ENCODE measurements at regions not wholly inside any gene's neighbourhood (a gene's known extent, or its start where the extent isn't known, plus 50 kb on each side); places are given as distances from the start of the nearest gene placed in this dataset.

DNA sequence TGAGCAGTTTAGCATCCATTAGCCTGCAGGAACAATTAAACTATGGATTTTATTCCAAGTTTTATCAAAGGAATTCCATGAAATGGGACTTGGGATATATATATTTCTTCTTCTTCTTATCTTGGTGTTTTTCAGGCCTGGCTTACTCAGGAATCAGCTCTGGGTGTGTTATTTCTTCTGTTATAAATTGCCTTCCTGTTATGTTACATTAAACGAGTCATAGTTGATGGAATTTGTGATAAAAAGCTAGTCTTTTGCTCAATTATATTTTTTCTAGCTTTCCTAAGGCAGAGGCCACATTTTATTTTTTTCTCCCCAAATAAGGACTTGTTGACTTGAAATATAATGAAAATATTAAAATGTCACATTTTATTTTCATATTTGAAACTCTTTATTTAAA, 141.3 kb downstream of the EPC1 start:
- H3K4me1 ChIP-seq (ENCODE audit: control insufficient read depth in 1 of 2, insufficient read depth in 2 of 2, low read length in 2 of 2), result peaks cover 0 to 6% of the 10 kb centered on the region in 2 experiments; a peak in 1 of 4 replicates
- no peak overlapping the region for H3K9ac ChIP-seq (ENCODE audit: low read length)
- RAD21 ChIA-PET (ENCODE audit: low non-redundant PET in 1 of 2, low total read pairs in 2 of 2, uncharacterized antibody in 2 of 2, unreplicated experiment in 2 of 2), result no interaction called here
- H4K20me1 ChIP-seq (ENCODE audit: insufficient read depth), result no peaks in the 10 kb centered on the region
- H3K27ac ChIP-seq (ENCODE audit: low read depth, low read length), result no peak overlapping the region
- H3K27me3 ChIP-seq (ENCODE audit: insufficient read depth, low read length), result no peaks in the 10 kb centered on the region
- CTCF ChIA-PET, result no interaction called here
- H3K9me2 ChIP-seq (ENCODE audit: insufficient read depth), result no peaks in the 10 kb centered on the region
- TF ChIP-seq POLR2AphosphoS5 (IDR thresholded peaks at IDR 0.05; ENCODE audit: low read depth, low read length) (no peak), MAX (IDR thresholded peaks at IDR 0.05) (no peak), EZH2phosphoT487 (IDR thresholded peaks at IDR 0.05; ENCODE audit: borderline replicate concordance) (no peak), CEBPB (IDR thresholded peaks at IDR 0.05; ENCODE audit: low read depth) (no peak), REST (IDR thresholded peaks at IDR 0.05; ENCODE audit: low read depth) (no peak), RAD21 (IDR thresholded peaks at IDR 0.05; ENCODE audit: low read depth) (no peak), EZH2 (IDR thresholded peaks at IDR 0.05) (no peak), SP1 (IDR thresholded peaks at IDR 0.05; ENCODE audit: low read depth) (no peak)
- TF ChIP-seq, protein P1, sequence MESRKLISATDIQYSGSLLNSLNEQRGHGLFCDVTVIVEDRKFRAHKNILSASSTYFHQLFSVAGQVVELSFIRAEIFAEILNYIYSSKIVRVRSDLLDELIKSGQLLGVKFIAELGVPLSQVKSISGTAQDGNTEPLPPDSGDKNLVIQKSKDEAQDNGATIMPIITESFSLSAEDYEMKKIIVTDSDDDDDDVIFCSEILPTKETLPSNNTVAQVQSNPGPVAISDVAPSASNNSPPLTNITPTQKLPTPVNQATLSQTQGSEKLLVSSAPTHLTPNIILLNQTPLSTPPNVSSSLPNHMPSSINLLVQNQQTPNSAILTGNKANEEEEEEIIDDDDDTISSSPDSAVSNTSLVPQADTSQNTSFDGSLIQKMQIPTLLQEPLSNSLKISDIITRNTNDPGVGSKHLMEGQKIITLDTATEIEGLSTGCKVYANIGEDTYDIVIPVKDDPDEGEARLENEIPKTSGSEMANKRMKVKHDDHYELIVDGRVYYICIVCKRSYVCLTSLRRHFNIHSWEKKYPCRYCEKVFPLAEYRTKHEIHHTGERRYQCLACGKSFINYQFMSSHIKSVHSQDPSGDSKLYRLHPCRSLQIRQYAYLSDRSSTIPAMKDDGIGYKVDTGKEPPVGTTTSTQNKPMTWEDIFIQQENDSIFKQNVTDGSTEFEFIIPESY (IDR thresholded peaks at IDR 0.05; ENCODE audit: extremely low read depth, insufficient replicate concordance, low read length), result no peak
- intact Hi-C loops (cut with micrococcal nuclease), result loop anchor here (10.0 kb wide), 3 partner anchors 341 to 1481 kb away; no protein-coding TSS in a partner anchor
- no peak overlapping the region for H2AFZ ChIP-seq (ENCODE audit: low read depth, low read length, poor library complexity, severe bottlenecking)
- POLR2A ChIA-PET, result no interaction called here
- no peak overlapping the region for H3K4me3 ChIP-seq (replicated peaks in 1 of 2; ENCODE audit: low read depth in 1 of 2, low read length in 2 of 2)
- no peak overlapping the region for H3K4me2 ChIP-seq (ENCODE audit: low read length)
- H3K79me2 ChIP-seq (ENCODE audit: insufficient read depth, low read length), result no peaks in the 10 kb centered on the region
- H3K9me3 ChIP-seq (ENCODE audit: control insufficient read depth in 1 of 2, insufficient read depth in 1 of 2, low read depth in 1 of 2, low read length in 2 of 2), result no peaks in the 10 kb centered on the region
- no TSS peak for BruUV-seq (replicated peaks)
- ATAC-seq (no peak), DNase-seq (ENCODE audit: low read depth, low spot score) (no peak)
- no peaks in the 10 kb centered on the region for H3K36me3 ChIP-seq (ENCODE audit: control insufficient read depth in 1 of 2, insufficient read depth in 2 of 2, low read length in 2 of 2)
